ENCODE measurements at regions not wholly inside any gene's neighbourhood (a gene's known extent, or its start where the extent isn't known, plus 50 kb on each side); places are given as distances from the start of the nearest gene placed in this dataset.

- no peak for ATAC-seq
- DNase-seq, result no peak
- intact Hi-C loops (cut with micrococcal nuclease), result no loop called here
These were observed 137.2 kb upstream of the EPHA6 start for GRCh38 chr3:96677156-96677555.

- DNase-seq, result no peak
- no peak for ATAC-seq
- intact Hi-C loops (cut with micrococcal nuclease), result no loop called here
These were observed 136.1 kb upstream of the EPHA6 start for GRCh38 chr3:96678325-96678724.

GRCh38 chr3:96700322-96701315, 113.8 kb upstream of the EPHA6 start:
- no peak for ATAC-seq
- no peak for DNase-seq
- intact Hi-C loops (cut with micrococcal nuclease), result no loop called here

GRCh38 chr3:96705895-96706294, 108.5 kb upstream of the EPHA6 start:
- intact Hi-C loops (cut with micrococcal nuclease), result no loop called here
- DNase-seq (no peak), ATAC-seq (no peak)

GRCh38 chr3:96706509-96706908, 107.9 kb upstream of the EPHA6 start:
- ATAC-seq (no peak), DNase-seq (no peak)
- intact Hi-C loops (cut with micrococcal nuclease), result no loop called here

GRCh38 chr3:96711816-96712215, 102.6 kb upstream of the EPHA6 start:
- intact Hi-C loops (cut with micrococcal nuclease), result no loop called here
- ATAC-seq (no peak), DNase-seq (no peak)

GRCh38 chr3:96712792-96713191, 101.6 kb upstream of the EPHA6 start:
- ATAC-seq (no peak), DNase-seq (no peak)
- intact Hi-C loops (cut with micrococcal nuclease), result no loop called here

GRCh38 chr3:96719921-96720320, 94.5 kb upstream of the EPHA6 start:
- DNase-seq, result no peak
- intact Hi-C loops (cut with micrococcal nuclease), result no loop called here
- ATAC-seq, result no peak

- no peak for ATAC-seq
- DNase-seq, result no peak
- intact Hi-C loops (cut with micrococcal nuclease), result no loop called here
These were observed 83.4 kb upstream of the EPHA6 start for GRCh38 chr3:96731031-96731430.

- ATAC-seq (no peak), DNase-seq (no peak)
- intact Hi-C loops (cut with micrococcal nuclease), result no loop called here
These were observed 80.0 kb upstream of the EPHA6 start for GRCh38 chr3:96734273-96735009.

GRCh38 chr3:96748139-96748538, 66.3 kb upstream of the EPHA6 start:
- ATAC-seq, result no peak
- no peak for DNase-seq
- intact Hi-C loops (cut with micrococcal nuclease), result no loop called here

- DNase-seq (peak; percentile 19), ATAC-seq (no peak)
- intact Hi-C loops (cut with micrococcal nuclease), result no loop called here
These were observed 64.2 kb upstream of the EPHA6 start for GRCh38 chr3:96750094-96750767.

GRCh38 chr3:96753124-96753523, 61.3 kb upstream of the EPHA6 start:
- no peak for ATAC-seq
- intact Hi-C loops (cut with micrococcal nuclease), result no loop called here
- DNase-seq, result no peak

GRCh38 chr3:96754128-96754527, 60.3 kb upstream of the EPHA6 start:
- no peak for ATAC-seq
- intact Hi-C loops (cut with micrococcal nuclease), result no loop called here
- DNase-seq, result no peak

- DNase-seq (no peak), ATAC-seq (no peak)
- intact Hi-C loops (cut with micrococcal nuclease), result no loop called here
These were observed 58.9 kb upstream of the EPHA6 start for GRCh38 chr3:96755519-96755918.

GRCh38 chr3:96756516-96756915, 57.9 kb upstream of the EPHA6 start:
- no peak for DNase-seq
- no peak for ATAC-seq
- intact Hi-C loops (cut with micrococcal nuclease), result no loop called here

GRCh38 chr3:96760956-96761355, 53.4 kb upstream of the EPHA6 start:
- DNase-seq, result no peak
- no peak for ATAC-seq
- intact Hi-C loops (cut with micrococcal nuclease), result no loop called here
